ENCODE measurements at regions not wholly inside any gene's neighbourhood (a gene's known extent, or its start where the extent isn't known, plus 50 kb on each side); places are given as distances from the start of the nearest gene placed in this dataset.

DNA sequence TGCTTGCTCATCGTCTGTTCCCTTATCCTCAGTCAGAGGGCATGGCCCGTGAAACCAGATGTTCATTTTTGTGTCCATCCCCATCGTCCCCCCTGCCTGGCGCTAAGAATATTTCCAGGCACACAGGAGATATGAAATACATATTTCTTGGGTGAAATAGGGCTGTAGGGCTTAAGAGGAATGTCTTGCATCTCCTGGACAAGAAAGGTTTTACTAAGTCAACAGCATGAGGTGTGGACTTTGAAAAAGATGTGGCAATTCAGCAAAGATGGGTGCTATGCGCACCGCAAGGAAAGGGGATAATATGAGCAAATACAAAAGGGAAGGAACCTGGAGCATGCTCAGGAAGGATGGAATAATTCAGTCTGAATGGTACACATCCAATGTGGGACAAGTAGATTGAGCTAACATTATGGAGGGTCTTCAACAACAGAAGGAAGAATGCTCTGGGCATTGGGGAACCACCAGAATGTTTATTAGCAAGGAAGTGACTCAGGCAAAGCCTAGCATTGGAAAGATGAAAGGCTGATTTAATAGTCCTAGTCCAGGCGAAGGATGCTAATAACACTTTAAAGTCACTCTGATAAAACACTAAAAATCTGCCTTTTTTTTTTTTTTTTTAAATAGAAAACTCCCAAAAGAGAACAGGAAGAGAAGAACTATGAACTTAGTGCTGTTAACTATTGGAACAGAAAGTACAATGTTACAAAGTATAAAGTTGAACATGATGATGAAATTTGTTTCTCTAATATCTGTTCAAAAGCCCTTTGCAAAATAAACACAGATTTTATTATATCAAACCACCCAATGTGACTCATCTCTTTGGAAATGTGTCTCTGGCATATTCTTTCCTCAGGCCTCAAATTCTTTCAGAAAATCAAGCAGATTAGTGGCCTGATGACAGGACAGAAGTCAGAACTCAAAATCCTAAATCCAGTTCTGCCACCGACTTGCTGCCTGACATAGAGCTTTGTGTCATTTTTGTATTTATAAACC lies 449.5 kb downstream of the BCAT1 start:
- TF ChIP-seq CREB1 (IDR thresholded peaks at IDR 0.05; ENCODE audit: low read depth) (no peak), NFIC (IDR thresholded peaks at IDR 0.05) (no peak), TEAD4 (IDR thresholded peaks at IDR 0.05) (no peak), FOXM1 (IDR thresholded peaks at IDR 0.05; ENCODE audit: borderline replicate concordance, low read depth) (no peak), TCF12 (IDR thresholded peaks at IDR 0.05; ENCODE audit: low read depth) (no peak), EP300 (IDR thresholded peaks at IDR 0.05; ENCODE audit: borderline replicate concordance) (no peak), YY1 (IDR thresholded peaks at IDR 0.05; ENCODE audit: low read depth) (no peak), CEBPB (IDR thresholded peaks at IDR 0.05) (no peak), RAD21 (IDR thresholded peaks at IDR 0.05; ENCODE audit: low read depth) (no peak)
- TF ChIP-seq, protein P1, sequence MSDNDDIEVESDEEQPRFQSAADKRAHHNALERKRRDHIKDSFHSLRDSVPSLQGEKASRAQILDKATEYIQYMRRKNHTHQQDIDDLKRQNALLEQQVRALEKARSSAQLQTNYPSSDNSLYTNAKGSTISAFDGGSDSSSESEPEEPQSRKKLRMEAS (IDR thresholded peaks at IDR 0.05) = no peak
- TF ChIP-seq, protein P2, sequence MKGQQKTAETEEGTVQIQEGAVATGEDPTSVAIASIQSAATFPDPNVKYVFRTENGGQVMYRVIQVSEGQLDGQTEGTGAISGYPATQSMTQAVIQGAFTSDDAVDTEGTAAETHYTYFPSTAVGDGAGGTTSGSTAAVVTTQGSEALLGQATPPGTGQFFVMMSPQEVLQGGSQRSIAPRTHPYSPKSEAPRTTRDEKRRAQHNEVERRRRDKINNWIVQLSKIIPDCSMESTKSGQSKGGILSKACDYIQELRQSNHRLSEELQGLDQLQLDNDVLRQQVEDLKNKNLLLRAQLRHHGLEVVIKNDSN (IDR thresholded peaks at IDR 0.05) = no peak
- TF ChIP-seq, protein P3, sequence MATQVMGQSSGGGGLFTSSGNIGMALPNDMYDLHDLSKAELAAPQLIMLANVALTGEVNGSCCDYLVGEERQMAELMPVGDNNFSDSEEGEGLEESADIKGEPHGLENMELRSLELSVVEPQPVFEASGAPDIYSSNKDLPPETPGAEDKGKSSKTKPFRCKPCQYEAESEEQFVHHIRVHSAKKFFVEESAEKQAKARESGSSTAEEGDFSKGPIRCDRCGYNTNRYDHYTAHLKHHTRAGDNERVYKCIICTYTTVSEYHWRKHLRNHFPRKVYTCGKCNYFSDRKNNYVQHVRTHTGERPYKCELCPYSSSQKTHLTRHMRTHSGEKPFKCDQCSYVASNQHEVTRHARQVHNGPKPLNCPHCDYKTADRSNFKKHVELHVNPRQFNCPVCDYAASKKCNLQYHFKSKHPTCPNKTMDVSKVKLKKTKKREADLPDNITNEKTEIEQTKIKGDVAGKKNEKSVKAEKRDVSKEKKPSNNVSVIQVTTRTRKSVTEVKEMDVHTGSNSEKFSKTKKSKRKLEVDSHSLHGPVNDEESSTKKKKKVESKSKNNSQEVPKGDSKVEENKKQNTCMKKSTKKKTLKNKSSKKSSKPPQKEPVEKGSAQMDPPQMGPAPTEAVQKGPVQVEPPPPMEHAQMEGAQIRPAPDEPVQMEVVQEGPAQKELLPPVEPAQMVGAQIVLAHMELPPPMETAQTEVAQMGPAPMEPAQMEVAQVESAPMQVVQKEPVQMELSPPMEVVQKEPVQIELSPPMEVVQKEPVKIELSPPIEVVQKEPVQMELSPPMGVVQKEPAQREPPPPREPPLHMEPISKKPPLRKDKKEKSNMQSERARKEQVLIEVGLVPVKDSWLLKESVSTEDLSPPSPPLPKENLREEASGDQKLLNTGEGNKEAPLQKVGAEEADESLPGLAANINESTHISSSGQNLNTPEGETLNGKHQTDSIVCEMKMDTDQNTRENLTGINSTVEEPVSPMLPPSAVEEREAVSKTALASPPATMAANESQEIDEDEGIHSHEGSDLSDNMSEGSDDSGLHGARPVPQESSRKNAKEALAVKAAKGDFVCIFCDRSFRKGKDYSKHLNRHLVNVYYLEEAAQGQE (IDR thresholded peaks at IDR 0.05; ENCODE audit: low read depth) = no peak

DNA sequence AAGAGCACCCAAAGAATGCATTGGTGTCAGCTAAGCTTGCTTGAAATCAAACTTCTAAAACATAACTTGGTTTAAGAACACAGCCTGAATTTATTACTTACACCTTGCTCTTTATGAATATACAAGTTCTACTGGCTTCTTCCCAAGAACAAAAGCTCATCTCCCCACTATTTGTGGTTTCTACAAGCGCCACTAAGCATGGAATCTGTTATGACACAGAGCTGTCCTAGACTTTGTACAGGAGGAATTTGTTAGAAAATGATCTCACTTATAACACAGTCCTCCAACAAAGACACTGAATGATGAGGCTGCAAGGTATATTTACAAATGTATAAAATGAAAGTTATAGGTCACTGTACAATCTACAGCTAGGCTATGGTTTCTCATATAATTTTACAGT lies 452.1 kb downstream of the BCAT1 start:
- TF ChIP-seq TCF12 (IDR thresholded peaks at IDR 0.05; ENCODE audit: low read depth) = no peak

DNA sequence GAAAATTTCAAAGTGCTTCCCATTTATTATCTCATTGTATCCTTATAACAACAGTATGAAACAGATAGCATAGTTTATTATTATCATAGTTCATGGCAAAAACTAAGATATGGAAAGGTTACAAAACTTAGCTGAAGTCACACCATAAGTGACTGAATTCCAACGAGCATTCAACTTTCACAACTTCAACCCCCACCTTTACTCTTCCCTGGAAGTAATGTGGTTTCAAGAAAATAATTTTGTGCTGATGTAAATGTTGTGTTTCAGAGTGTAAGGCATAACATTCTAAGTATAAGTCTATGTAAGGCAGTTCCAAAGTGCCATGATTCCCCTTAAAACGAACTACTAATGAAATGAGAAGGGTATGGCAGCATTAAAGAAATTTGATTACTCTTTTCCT lies 454.5 kb downstream of the BCAT1 start:
- TF ChIP-seq, protein P3 (IDR thresholded peaks at IDR 0.05; ENCODE audit: low read depth) = no peak
- TF ChIP-seq ZBTB7A (IDR thresholded peaks at IDR 0.05; ENCODE audit: low read depth) = no peak

DNA sequence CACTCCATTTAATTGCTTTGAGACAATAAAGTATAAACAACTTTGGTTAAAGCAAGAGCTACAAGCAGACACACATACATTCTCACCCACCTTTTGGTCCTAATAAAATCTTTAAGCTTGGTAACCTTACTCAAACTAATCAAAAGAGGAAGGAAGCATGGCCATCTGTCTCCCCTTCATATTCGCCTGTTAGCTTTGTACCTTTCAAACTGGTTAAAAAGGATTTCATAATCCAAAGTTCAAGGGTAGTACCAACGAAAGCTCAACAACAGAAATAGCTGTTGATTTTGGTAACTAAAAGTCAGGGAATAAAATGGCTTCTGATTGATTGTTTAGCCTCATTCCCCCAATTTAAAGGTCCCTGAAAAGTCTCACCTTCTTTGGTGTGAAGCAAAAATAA lies 456.9 kb downstream of the BCAT1 start:
- no peak for TF ChIP-seq TAF1 (IDR thresholded peaks at IDR 0.05; ENCODE audit: low read depth)
- TF ChIP-seq EP300 (IDR thresholded peaks at IDR 0.05; ENCODE audit: borderline replicate concordance) = no peak
- no peak for TF ChIP-seq YY1 (IDR thresholded peaks at IDR 0.05; ENCODE audit: low read depth)
- TF ChIP-seq FOXM1 (IDR thresholded peaks at IDR 0.05; ENCODE audit: borderline replicate concordance, low read depth) = no peak
- TF ChIP-seq NFIC (IDR thresholded peaks at IDR 0.05) = no peak
- TF ChIP-seq TEAD4 (IDR thresholded peaks at IDR 0.05) = no peak
- no peak for TF ChIP-seq CREB1 (IDR thresholded peaks at IDR 0.05; ENCODE audit: low read depth)

DNA sequence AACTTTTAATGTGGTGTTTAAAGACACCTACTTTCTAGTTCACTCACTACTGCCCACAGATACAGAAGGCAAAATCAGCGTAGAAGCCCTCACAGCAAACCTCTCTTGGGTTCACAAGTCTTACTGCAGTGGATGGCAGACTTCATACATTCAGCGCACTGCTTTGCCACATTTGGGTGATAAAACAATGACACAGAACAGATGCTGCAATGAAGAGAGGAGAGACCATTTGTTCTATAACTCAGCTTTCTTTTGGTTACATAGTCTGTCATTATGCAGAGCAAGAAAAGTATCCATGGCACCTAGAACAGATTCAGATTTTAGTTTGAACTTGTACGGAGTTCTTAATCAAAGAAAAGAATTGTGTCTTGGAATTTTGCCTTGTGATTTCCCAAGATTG lies 459.0 kb downstream of the BCAT1 start:
- TF ChIP-seq TEAD4 (IDR thresholded peaks at IDR 0.05) (no peak), EGR1 (IDR thresholded peaks at IDR 0.05) (no peak), TAF1 (IDR thresholded peaks at IDR 0.05; ENCODE audit: low read depth) (no peak), TCF12 (IDR thresholded peaks at IDR 0.05; ENCODE audit: low read depth) (no peak), CREB1 (IDR thresholded peaks at IDR 0.05; ENCODE audit: low read depth) (no peak), CEBPB (IDR thresholded peaks at IDR 0.05) (no peak), NFIC (IDR thresholded peaks at IDR 0.05) (no peak), FOXM1 (IDR thresholded peaks at IDR 0.05; ENCODE audit: borderline replicate concordance, low read depth) (no peak), ZBTB7A (IDR thresholded peaks at IDR 0.05; ENCODE audit: low read depth) (no peak), EP300 (IDR thresholded peaks at IDR 0.05; ENCODE audit: borderline replicate concordance) (no peak), RAD21 (IDR thresholded peaks at IDR 0.05; ENCODE audit: low read depth) (no peak), YY1 (IDR thresholded peaks at IDR 0.05; ENCODE audit: low read depth) (no peak)
- TF ChIP-seq, protein P2 (IDR thresholded peaks at IDR 0.05) = no peak
- TF ChIP-seq, protein P3 (IDR thresholded peaks at IDR 0.05; ENCODE audit: low read depth) = no peak
- TF ChIP-seq, protein P1 (IDR thresholded peaks at IDR 0.05) = no peak

All from Ishikawa (cell line).